Uterus (tissue), 2 donors: ENCODE measurements at regions not wholly inside any gene's neighbourhood (a gene's known extent, or its start where the extent isn't known, plus 50 kb on each side); places are given as distances from the start of the nearest gene placed in this dataset.

Experiments used
- POLR2A ChIP-seq, 2 donors: fragments of 450-650 bp; IDR thresholded peaks; one replicate each; pipeline ENCODE4 v1.6.1; 2016; ENCODE audit warnings: antibody characterized with exemption in 2 of 2, mild to moderate bottlenecking in 1 of 2, moderate library complexity in 1 of 2
- TF ChIP-seq, protein P1 (sequence below), 4 experiments: fragments of 200-600 bp in 2 of 4; fragments of 450-650 bp in 2 of 4; sonication (generic) in 2 of 4; IDR thresholded peaks; one replicate each; pipeline ENCODE4 v1.5.1; 2016 to 2019; ENCODE audit warnings: antibody characterized with exemption in 4 of 4, mild to moderate bottlenecking in 2 of 4, moderate library complexity in 1 of 4

- TF ChIP-seq, protein P1, sequence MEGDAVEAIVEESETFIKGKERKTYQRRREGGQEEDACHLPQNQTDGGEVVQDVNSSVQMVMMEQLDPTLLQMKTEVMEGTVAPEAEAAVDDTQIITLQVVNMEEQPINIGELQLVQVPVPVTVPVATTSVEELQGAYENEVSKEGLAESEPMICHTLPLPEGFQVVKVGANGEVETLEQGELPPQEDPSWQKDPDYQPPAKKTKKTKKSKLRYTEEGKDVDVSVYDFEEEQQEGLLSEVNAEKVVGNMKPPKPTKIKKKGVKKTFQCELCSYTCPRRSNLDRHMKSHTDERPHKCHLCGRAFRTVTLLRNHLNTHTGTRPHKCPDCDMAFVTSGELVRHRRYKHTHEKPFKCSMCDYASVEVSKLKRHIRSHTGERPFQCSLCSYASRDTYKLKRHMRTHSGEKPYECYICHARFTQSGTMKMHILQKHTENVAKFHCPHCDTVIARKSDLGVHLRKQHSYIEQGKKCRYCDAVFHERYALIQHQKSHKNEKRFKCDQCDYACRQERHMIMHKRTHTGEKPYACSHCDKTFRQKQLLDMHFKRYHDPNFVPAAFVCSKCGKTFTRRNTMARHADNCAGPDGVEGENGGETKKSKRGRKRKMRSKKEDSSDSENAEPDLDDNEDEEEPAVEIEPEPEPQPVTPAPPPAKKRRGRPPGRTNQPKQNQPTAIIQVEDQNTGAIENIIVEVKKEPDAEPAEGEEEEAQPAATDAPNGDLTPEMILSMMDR (IDR thresholded peaks at IDR 0.05), result no peak
- TF ChIP-seq POLR2A (IDR thresholded peaks at IDR 0.05), result no peak
Observed at GRCh38 chr4:147303873-147304229, 177.0 kb upstream of the EDNRA start.
